ENCODE measurements at regions not wholly inside any gene's neighbourhood (a gene's known extent, or its start where the extent isn't known, plus 50 kb on each side); places are given as distances from the start of the nearest gene placed in this dataset.

- DNase-seq: no peak
Measured at GRCh38 chr5:158644301-158644700, 455.4 kb downstream of the EBF1 start.

GRCh38 chr5:158643840-158644239 lies 455.9 kb downstream of the EBF1 start:
- DNase-seq: no peak

GRCh38 chr5:158642879-158643278 lies 456.8 kb downstream of the EBF1 start:
- DNase-seq: peak; percentile 6 to 59

GRCh38 chr5:158641016-158641415 lies 458.7 kb downstream of the EBF1 start:
- DNase-seq: no peak

GRCh38 chr5:158640593-158640980 lies 459.1 kb downstream of the EBF1 start:
- DNase-seq: no peak

- no peak for DNase-seq
Measured at GRCh38 chr5:158639881-158640592, 459.7 kb downstream of the EBF1 start.

- no peak for DNase-seq
Measured at GRCh38 chr5:158638396-158638795, 461.3 kb downstream of the EBF1 start.

- no peak for DNase-seq
Measured at GRCh38 chr5:158637039-158637438, 462.7 kb downstream of the EBF1 start.

- no peak for DNase-seq
Measured at GRCh38 chr5:158635565-158635964, 464.2 kb downstream of the EBF1 start.

GRCh38 chr5:158634714-158635113 lies 465.0 kb downstream of the EBF1 start:
- no peak for DNase-seq

- no peak for DNase-seq
Measured at GRCh38 chr5:158629591-158630312, 470.0 kb downstream of the EBF1 start.

GRCh38 chr5:158626718-158627117 lies 473.0 kb downstream of the EBF1 start:
- DNase-seq: no peak

- DNase-seq: no peak
Measured at GRCh38 chr5:158623971-158624370, 475.7 kb downstream of the EBF1 start.

GRCh38 chr5:158621391-158621790 lies 478.3 kb downstream of the EBF1 start:
- DNase-seq: no peak

- DNase-seq: no peak
Measured at GRCh38 chr5:158619083-158619788, 480.5 kb downstream of the EBF1 start.

- no peak for DNase-seq
Measured at GRCh38 chr5:158618256-158618655, 481.5 kb downstream of the EBF1 start.

GRCh38 chr5:158616707-158617106 lies 483.0 kb downstream of the EBF1 start:
- DNase-seq: no peak

- no peak for DNase-seq
Measured at GRCh38 chr5:158614951-158615350, 484.8 kb downstream of the EBF1 start.

- DNase-seq: no peak
Measured at GRCh38 chr5:158611581-158611980, 488.1 kb downstream of the EBF1 start.

GRCh38 chr5:158610051-158610415 lies 489.7 kb downstream of the EBF1 start:
- no peak for DNase-seq

- DNase-seq: no peak
Measured at GRCh38 chr5:158609333-158610050, 490.2 kb downstream of the EBF1 start.

GRCh38 chr5:158607088-158607487 lies 492.6 kb downstream of the EBF1 start:
- DNase-seq: no peak

GRCh38 chr5:158606233-158606632 lies 493.5 kb downstream of the EBF1 start:
- no peak for DNase-seq
